NOMO-1 (cell line): ENCODE measurements at regions not wholly inside any gene's neighbourhood (a gene's known extent, or its start where the extent isn't known, plus 50 kb on each side); places are given as distances from the start of the nearest gene placed in this dataset.

ENCODE experiments used
- DNase-seq, 2 experiments: peaks; one replicate each; lab custom pipeline; 2025; ENCODE audit not compliant: unreplicated experiment in 2 of 2; lab: John Stamatoyannopoulos, UW

DNA sequence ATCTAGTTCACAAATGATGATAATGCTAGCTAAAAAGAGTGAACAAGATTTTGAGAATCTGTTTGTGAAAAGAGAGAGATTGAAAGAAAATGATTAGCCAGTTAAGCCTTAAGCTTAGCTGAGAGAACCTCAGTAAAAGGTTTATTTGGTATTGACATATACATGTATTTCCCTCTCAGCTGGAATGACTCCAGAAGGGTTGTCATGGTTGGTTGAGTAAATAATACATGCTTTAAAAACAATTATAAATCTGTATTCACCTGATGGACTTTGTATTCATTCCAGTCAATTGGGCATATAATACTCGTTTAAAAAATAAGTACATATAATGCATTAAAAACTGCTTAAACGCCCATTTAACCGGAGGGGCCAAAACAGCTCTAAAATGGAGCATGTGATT is 181.4 kb downstream of the GRB14 start:
- DNase-seq = no peak

DNA sequence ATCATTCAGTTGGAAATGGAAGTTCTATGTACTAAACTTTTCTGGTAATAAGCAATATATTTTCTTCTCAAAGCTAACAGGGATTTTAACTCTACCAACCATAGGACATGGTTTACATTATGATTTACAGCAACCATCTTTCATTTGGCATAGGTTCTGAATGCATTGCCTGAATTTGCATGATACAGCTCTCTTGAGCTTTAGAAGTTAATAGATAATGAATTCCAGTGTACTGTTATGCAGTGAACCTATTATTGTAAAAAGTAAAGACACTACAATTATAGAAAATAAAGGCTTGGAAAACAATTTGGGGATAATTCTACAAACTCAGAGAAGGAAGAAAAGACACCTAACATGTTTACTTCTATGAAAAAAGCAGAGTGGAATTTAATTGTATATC is 182.0 kb downstream of the GRB14 start:
- DNase-seq = no peak

- DNase-seq = no peak
Observed at GRCh38 chr2:164438490-164439205, 182.6 kb downstream of the GRB14 start.

DNA sequence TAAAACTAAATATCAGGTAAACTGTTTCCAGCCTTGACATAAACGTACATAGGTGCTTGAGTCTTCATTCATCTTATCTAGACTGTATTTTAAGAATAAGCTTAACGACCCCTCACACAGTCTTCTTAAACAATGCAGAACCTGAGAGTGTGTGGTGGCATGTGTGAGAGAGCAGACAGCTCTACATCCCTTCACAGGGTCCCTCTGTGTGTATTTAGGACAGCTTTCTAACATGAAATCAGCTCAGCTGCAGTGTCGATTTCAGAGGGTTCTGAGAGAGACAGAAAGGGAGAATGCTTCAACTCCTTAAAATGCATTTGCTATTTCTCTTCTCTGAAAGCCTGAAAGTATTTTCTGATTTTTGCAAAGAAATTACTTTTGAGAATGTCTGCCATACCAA is 185.2 kb downstream of the GRB14 start:
- no peak for DNase-seq

DNA sequence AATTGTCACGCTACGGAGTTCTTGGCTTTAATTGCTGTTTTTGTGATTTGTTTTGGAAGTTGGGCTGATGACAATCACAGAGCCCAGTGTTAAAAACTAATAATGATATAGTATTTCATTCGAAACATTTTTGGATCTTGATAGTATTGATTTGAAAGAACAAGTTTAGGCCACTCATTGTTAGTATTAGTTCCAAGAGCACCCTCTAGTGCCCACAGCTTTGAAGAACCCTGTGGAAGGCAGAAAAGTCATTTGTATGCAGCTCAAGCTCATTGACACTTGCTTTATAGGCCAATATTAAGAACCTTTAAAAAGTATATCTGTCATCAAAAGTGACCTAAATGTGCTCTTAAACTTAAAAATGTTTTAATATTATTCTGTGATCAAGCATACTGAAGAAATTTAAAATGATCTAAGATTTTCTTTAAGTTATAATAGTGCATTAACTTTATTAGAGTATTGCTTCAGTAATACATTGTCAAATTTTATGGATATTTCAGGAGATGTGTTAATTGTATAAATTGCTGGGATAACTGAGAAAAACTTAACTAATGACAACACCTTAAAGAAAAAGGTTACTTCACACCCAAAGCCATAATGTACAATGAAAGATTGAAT is 191.0 kb downstream of the GRB14 start:
- peak in 1 of 2 experiments; percentile 1 for DNase-seq

- no peak for DNase-seq
Observed at GRCh38 chr2:164429354-164429753, 191.9 kb downstream of the GRB14 start.

- DNase-seq = no peak
Observed at GRCh38 chr2:164427111-164427510, 194.2 kb downstream of the GRB14 start.

GRCh38 chr2:164420787-164421186 is 200.5 kb downstream of the GRB14 start:
- no peak for DNase-seq

DNA sequence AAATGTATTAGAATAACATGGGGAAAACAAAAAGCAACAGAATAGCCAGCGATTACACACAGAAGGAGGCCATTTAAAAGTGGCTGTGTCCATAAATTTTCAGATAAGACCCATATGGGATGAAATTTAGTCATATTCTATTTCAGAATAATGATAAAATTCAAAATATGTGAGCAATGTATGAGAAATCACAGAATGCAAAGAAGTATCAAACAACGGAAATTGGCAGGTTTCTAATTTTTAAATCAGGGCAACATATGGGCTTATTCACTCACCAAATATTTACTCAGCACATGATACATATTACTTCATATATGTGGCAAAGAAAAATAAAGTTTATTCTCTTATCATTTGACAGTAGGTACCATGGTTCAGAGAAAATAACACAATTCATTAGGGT is 208.5 kb downstream of the GRB14 start:
- DNase-seq = no peak

DNA sequence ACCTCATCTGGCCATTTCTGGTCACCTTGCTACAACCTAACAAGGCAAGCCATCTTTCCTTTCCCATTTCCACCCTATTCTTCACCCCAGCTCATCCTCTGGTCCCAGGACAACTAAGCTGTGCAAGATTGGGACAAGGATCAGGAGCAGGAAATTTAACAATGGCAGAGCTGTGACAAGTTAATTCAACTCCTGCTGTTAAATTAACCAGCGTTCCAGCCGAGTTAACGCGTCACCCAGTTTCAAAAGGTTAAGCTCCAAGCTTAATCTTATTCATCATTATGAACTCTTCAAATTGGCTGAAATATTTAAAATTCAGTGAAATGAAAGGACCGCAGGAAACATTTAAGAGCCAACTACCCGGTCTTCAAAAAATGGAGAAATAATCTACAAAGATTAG is 231.9 kb downstream of the GRB14 start:
- DNase-seq = no peak

- no peak for DNase-seq
Observed at GRCh38 chr2:164388511-164388910, 232.8 kb downstream of the GRB14 start.

- DNase-seq = no peak
Observed at GRCh38 chr2:164386231-164386630, 235.1 kb downstream of the GRB14 start.

DNA sequence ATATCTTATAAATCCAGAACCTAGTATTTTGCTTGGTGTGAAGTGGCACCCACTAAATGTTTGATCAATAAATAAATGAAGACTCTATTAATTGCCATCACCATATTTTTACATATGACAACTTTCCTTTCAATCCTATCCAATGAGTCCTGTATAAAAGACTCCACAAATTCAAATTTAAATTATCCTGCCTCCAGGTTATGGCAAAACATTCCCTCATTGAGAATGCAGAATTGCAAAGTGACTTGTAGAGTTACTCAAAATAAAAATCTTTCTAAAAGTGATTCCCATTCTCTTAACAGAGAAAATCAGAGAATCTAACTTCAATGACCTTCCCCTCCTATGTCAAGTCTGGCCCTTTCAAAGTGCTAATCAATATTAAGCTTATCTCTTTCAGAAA is 236.8 kb downstream of the GRB14 start:
- no peak for DNase-seq

DNA sequence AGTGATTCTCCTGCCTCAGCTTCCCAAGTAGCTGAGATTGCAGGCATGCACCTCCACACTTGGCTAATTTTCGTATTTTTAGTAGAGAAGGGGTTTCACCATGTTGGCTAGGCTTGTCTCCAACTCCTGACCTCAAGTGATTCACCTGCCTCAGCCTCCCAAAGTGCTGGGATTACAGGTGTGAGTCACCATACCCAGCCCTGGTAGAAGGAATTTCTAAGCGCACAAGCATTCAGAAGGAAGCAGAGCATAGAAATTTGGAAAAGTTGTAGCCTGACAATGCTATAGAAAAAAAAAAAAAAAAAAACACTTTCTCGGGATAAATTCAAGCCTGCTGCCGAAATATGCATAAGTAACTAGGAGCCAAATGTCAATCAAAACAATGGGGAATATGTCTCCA is 249.4 kb downstream of the GRB14 start:
- no peak for DNase-seq

DNA sequence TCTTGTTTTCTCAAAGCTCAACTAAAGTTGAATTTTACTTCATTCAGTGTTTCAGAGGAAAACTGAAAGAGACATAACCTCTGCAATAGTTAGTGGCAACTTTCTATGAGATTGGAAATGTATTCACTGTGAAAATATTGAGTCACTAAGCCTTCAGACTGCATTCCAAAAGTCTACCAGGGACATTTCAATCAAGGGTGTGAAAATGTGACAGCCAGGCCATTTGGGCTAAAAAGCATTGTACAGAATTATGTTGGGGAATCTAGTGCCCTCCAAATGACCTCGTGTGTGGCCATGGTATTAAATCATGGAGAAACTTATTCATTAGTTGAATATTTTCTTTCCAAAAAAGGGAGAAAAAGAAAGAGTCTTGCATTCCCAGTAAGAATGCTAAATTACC is 251.9 kb downstream of the GRB14 start:
- no peak for DNase-seq

DNA sequence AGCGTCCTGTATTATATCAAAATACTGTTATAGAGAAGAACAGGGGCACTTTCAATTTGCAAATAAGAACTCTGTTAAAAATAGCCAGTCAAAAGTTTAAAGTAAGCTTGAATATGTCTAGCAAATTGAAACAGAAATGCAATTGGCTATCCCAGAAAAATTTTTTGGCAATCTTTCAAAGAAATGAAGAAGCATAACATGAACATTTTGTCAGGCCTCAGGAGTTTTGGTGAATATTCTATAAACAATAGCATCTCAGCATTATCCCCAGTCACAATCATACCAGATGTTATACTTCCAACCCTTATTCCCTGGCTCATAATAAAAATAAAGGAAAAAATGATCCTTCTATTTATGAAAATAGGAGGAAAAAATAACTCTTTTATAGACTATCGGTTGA is 252.4 kb downstream of the GRB14 start:
- DNase-seq = no peak

- no peak for DNase-seq
Observed at GRCh38 chr2:164363646-164364045, 257.6 kb downstream of the GRB14 start.

DNA sequence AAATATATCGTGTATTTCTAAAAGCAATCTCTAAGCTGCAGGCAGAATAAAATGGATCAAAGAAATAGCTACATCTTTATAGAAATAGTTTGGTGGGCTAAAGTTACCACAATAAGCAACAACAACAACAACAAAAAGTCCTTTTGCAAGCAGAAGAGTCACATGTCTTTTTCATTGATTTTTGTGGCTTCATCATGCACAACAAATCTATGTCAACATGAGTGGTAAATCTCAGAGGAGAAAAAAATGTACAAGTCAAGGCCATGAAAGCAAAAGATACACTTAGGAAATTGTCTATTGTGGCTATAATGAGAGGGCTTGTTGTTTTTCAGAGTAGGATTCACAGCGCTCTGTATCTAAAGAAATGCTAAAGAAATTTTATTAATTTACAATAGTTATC is 269.7 kb downstream of the GRB14 start:
- no peak for DNase-seq

DNA sequence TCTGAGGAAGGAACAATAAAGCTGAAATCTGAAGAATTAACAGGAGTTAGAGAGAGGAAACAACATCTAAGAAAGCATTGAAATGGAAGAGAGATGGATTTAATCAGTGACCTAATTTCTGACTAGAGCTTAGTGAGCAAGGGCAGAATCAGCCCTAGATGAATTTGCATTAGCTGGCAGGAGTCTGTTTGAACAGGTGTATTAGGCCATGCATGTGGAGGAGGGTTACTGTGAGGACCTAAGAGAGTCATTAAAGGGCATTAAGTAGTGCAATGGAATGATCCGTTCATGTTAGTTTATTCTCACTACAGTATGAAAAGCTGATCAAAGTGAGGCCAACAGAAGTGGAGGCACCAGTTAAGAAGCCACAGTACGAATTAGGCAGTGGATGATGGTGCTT is 285.3 kb downstream of the GRB14 start:
- no peak for DNase-seq

GRCh38 chr2:164335128-164335527 is 286.2 kb downstream of the GRB14 start:
- no peak for DNase-seq

DNA sequence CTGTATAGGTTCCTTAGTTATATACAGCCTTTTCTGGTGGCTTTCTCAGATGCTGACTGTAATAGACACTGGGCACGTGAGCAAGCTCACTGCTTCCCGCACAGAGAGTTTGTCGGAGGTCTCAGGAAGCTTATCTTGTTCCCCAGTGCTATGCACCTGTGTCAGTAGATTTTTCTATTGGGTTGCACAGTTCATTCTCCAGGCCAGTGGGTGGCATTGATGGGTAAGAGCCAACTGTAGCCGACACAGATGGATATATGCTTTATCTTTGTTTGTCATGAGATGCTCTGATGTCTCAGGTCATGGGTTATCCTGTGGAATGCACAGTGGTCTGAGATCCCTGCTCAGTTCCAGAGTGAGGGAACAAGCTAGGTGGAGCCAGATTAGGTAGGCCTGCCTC is 293.0 kb downstream of the GRB14 start:
- DNase-seq = no peak

- no peak for DNase-seq
Observed at GRCh38 chr2:164323978-164324377, 297.3 kb downstream of the GRB14 start.

DNA sequence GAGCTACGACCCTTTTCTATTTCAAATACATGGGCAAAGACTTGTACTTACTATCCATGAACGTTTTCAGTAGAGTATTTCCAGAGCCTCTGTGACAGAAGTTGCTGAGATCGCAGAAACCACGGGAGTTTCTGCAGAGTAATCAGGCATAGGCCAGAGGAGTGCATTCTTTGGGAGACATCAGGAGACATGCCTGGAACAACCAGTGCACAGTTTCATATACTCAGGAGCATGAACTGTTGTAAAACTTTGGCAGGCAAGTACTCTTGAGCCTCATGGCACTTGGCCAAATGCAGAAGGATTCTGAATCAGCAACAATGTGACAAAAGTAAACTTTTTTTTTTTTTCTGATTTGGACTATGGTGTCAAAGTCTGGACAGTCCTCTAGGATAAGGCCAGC is 307.1 kb downstream of the GRB14 start:
- no peak for DNase-seq
